GM12878 (cell line): ENCODE measurements at regions not wholly inside any gene's neighbourhood (a gene's known extent, or its start where the extent isn't known, plus 50 kb on each side); places are given as distances from the start of the nearest gene placed in this dataset.

Experiments
- ATAC-seq: fragments of 200-7000 bp; cut with Tn5 transposase; 3 replicates; pipeline ENCODE4 v1.9.1; 2020; ENCODE audit warnings: mild to moderate bottlenecking, moderate library complexity
- BruUV-seq: library from RNA; stranded (reverse); fragments of 400-500 nt; replicated peaks from 2 replicates; lab custom pipeline; 2021; lab: Mats Ljungman, UMichigan
- CTCF ChIA-PET: fragments of 300-600 bp; sonication (Branson Sonifier 250); formaldehyde crosslinking; extraction: SDS; loops from one replicate; lab custom pipeline; 2021; ENCODE audit warnings: inconsistent platforms; lab: Yijun Ruan, JAX
- POLR2A ChIA-PET: fragments of 350-600 bp; formaldehyde crosslinking; extraction: SDS; loops from one replicate; lab custom pipeline; 2021; ENCODE audit warnings: inconsistent platforms; lab: Charles Lee
- RAD21 ChIA-PET: fragments of 300-600 bp; sonication (Branson Sonifier 250); formaldehyde crosslinking; loops from one replicate; lab custom pipeline; 2023; ENCODE audit warnings: antibody characterized with exemption; ENCODE audit not compliant: unreplicated experiment; lab: Charles Lee
- SMC1A ChIA-PET: fragments of 300-600 bp; sonication (Branson Sonifier 250); formaldehyde crosslinking; loops from one replicate; lab custom pipeline; 2023; ENCODE audit not compliant: unreplicated experiment, uncharacterized antibody; lab: Charles Lee
- DNase-seq: peaks from one replicate; pipeline ENCODE4 v3.0.0-alpha.2; 2011; ENCODE audit warnings: low read depth, low spot score
- FAIRE-seq: peaks from 3 replicates; lab custom pipeline; 2011; peaks lifted over from hg19 to GRCh38; lab: Jason Lieb, UNC
- H2AFZ ChIP-seq: 2 replicates; pipeline ENCODE4 v1.6.0; 2011; ENCODE audit warnings: low read depth, low read length, control low read depth; ENCODE audit not compliant: control insufficient read depth
- H3K27ac ChIP-seq: 2 replicates; pipeline ENCODE4 v1.5.1; 2011; ENCODE audit warnings: control low read depth; ENCODE audit not compliant: control insufficient read depth, insufficient read depth
- H3K27me3 ChIP-seq, 2 experiments: replicated peaks in 1 of 2; 2 replicates each; pipeline versions ENCODE4 v1.6.0 to v1.6.1; 2011; ENCODE audit warnings: low read length in 1 of 2; ENCODE audit not compliant: control insufficient read depth in 2 of 2, insufficient read depth in 2 of 2
- H3K36me3 ChIP-seq, 2 experiments: 2 replicates each; pipeline ENCODE4 v1.5.1; 2011; ENCODE audit warnings: low read length in 1 of 2; ENCODE audit not compliant: control insufficient read depth in 2 of 2, insufficient read depth in 2 of 2
- H3K4me1 ChIP-seq: 2 replicates; pipeline ENCODE4 v1.6.1; 2011; ENCODE audit warnings: mild to moderate bottlenecking, low read length, moderate library complexity, mixed read lengths; ENCODE audit not compliant: control insufficient read depth, insufficient read depth
- H3K4me2 ChIP-seq: 2 replicates; pipeline ENCODE4 v1.6.0; 2011; ENCODE audit warnings: control low read depth; ENCODE audit not compliant: control insufficient read depth, insufficient read depth
- H3K4me3 ChIP-seq: fragments of 200-600 bp; sonication (generic); 2 replicates; pipeline ENCODE4 v1.5.1; 2016
- H3K79me2 ChIP-seq: 2 replicates; pipeline ENCODE4 v1.6.0; 2011; ENCODE audit warnings: low read length; ENCODE audit not compliant: control insufficient read depth, insufficient read depth
- H3K9ac ChIP-seq: 2 replicates; pipeline ENCODE4 v1.8.0; 2011; ENCODE audit warnings: low read length, control low read depth, mixed read lengths; ENCODE audit not compliant: control insufficient read depth, insufficient read depth
- H3K9me3 ChIP-seq: replicated peaks from 3 replicates; pipeline ENCODE4 v1.5.1; 2011; ENCODE audit warnings: mild to moderate bottlenecking, low read length; ENCODE audit not compliant: control insufficient read depth, insufficient read depth
- H4K20me1 ChIP-seq: 2 replicates; pipeline ENCODE4 v1.6.0; 2011; ENCODE audit not compliant: control insufficient read depth, insufficient read depth
- HDAC6 ChIP-seq: fragments of 200-600 bp; sonication (generic); IDR thresholded peaks from one replicate; pipeline ENCODE4 v1.8.0; 2017; ENCODE audit warnings: antibody characterized with exemption; ENCODE audit not compliant: unreplicated experiment
- JUND ChIP-seq: IDR thresholded peaks from 2 replicates; pipeline ENCODE4 v1.6.1; 2012; ENCODE audit warnings: low read depth, mild to moderate bottlenecking, low read length, improper control_type of control experiment, moderate library complexity
- POLR2AphosphoS5 ChIP-seq: IDR thresholded peaks from 2 replicates; pipeline ENCODE4 v1.6.1; 2011; ENCODE audit warnings: mild to moderate bottlenecking, low read length, inconsistent platforms
- SMARCA5 ChIP-seq: fragments of 450-650 bp; IDR thresholded peaks from 2 replicates; pipeline ENCODE4 v1.6.1; 2017; ENCODE audit warnings: mild to moderate bottlenecking
- ZBED1 ChIP-seq: IDR thresholded peaks from 2 replicates; pipeline ENCODE4 v1.6.1; 2016; ENCODE audit warnings: borderline replicate concordance
- WGBS: methylation state at CpG from one replicate; pipeline ENCODE4 v1.1.6; 2016; ENCODE audit warnings: low lambda C conversion rate; ENCODE audit not compliant: insufficient replicate concordance, insufficient coverage; ENCODE audit errors: missing lambda C conversion rate; 5-methylcytosine and 5-hydroxymethylcytosine counted together
- in situ Hi-C: fragments of 300-500 bp; cut with MboI; formaldehyde crosslinking; loops from 9 replicates; pipeline ENCODE4 v1.14.3; 2018; ENCODE audit warnings: mixed read lengths
- intact Hi-C: fragments of 100-400 bp; cut with micrococcal nuclease; formaldehyde crosslinking; loops from one replicate; pipeline ENCODE4 v1.14.2; 2022; ENCODE audit not compliant: unreplicated experiment
- TF ChIP-seq, protein P1 (sequence below): fragments of 450-650 bp; IDR thresholded peaks from 2 replicates; pipeline ENCODE4 v1.6.1; 2017; ENCODE audit warnings: borderline replicate concordance
- TF ChIP-seq, protein P2 (sequence below): IDR thresholded peaks from 2 replicates; pipeline ENCODE4 v1.6.1; 2012; ENCODE audit warnings: low read length, inconsistent platforms
- TF ChIP-seq, protein P3 (sequence below): fragments of 450-650 bp; IDR thresholded peaks from 2 replicates; pipeline ENCODE4 v1.6.1; 2017; ENCODE audit warnings: mild to moderate bottlenecking
- TF ChIP-seq, protein P4 (sequence below): fragments of 450-650 bp; formaldehyde crosslinking; IDR thresholded peaks from 2 replicates; pipeline ENCODE4 v1.4.0; 2020; ENCODE audit warnings: mild to moderate bottlenecking, moderate library complexity

DNA sequence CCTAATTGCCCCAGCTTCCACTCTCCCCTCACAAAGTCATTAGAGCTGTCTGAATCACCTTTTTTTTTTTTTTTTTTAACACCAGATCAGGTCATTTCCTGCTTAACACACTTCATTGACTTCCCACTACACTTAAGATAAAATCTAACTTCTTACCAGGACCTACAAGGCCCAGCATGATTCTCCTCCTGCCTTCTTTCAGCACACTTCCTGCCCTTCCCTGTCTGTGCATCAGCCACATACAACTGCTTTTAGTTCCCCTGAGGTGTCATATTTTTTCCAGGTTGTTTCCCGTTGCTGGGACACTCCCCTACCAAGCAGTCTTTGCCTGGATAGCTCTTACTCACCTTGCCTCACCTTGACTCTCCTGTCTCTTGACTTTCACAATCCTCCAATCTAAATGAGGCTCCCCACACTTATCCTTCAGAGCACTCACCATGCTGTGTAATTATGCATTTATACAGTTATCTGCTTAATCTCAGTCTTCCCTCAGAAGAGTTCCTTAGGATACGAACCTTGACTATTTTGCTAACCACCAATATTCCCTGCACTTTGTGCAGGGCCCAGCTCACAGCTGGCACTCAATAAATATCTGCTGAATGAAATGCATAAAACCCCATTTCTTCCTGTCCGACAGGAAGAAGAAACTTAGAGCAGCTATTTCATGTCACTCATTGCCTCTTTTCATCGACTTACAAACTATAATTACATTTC, 96.6 kb upstream of the AKIP1 start (continued):
- no peak for TF ChIP-seq JUND

DNA sequence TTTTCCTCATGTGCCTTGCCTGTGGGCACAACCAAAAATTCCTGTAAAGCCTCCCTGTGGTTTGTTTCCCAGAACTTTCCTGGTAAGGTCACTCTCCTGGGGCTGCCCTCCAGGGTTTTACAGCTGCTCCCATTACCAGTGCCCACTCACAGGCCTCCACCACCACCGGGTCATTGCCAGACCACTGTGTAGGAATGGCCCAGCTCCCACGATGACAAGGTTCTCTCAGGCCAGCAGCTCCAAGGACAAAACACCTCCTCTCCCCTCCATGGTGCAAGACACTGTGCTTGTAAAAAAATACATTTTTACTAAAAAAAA, 96.1 kb upstream of the AKIP1 start:
- Histone ChIP-seq H3K4me1 (peaks cover 4% of the 10 kb centered on the region), H3K36me3 (no peaks in the 10 kb centered on the region; a peak in 1 of 4 replicates), H3K4me2 (no peak overlapping the region), H3K27me3 (peaks cover 0 to 2% of the 10 kb centered on the region in 2 experiments; a peak in 2 of 4 replicates), H3K9me3 (no peaks in the 10 kb centered on the region), H2AFZ (no peak overlapping the region), H3K27ac (no peak overlapping the region), H4K20me1 (no peaks in the 10 kb centered on the region), H3K4me3 (no peak overlapping the region), H3K9ac (no peak overlapping the region), H3K79me2 (no peaks in the 10 kb centered on the region)
- ChIA-PET POLR2A (no interaction called here), RAD21 (interaction anchor here (0.7 kb wide), 1 partner anchor 248 kb away, joined by 4 read pairs; no protein-coding TSS in a partner anchor), SMC1A (interaction anchor here (1.1 to 2.2 kb wide), 4 partner anchors 18 to 186 kb away, joined by 3 to 16 read pairs (median 4); partner anchors contain the start of genes RPL27A and TRIM66), CTCF (interaction anchor here (1.0 to 4.4 kb wide), 11 partner anchors 15 to 278 kb away, joined by 3 to 41 read pairs (median 5); no protein-coding TSS in a partner anchor)
- no TSS peak for BruUV-seq
- ATAC-seq (no peak), FAIRE-seq (no peak), DNase-seq (no peak)
- intact Hi-C loops (loop anchor here (2.0 to 10.0 kb wide), 3 partner anchors 147 to 590 kb away; partner anchors contain the start of genes STK33 and TMEM9B), in situ Hi-C loops (no loop called here)
- WGBS, result 93% methylated on average over 2 of the region's 2 CpGs
- TF ChIP-seq HDAC6 (no peak), ZBED1 (no peak), JUND (no peak), POLR2AphosphoS5 (no peak), SMARCA5 (no peak)
- TF ChIP-seq, protein P1, sequence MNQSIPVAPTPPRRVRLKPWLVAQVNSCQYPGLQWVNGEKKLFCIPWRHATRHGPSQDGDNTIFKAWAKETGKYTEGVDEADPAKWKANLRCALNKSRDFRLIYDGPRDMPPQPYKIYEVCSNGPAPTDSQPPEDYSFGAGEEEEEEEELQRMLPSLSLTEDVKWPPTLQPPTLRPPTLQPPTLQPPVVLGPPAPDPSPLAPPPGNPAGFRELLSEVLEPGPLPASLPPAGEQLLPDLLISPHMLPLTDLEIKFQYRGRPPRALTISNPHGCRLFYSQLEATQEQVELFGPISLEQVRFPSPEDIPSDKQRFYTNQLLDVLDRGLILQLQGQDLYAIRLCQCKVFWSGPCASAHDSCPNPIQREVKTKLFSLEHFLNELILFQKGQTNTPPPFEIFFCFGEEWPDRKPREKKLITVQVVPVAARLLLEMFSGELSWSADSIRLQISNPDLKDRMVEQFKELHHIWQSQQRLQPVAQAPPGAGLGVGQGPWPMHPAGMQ, result no peak
- TF ChIP-seq, protein P2, sequence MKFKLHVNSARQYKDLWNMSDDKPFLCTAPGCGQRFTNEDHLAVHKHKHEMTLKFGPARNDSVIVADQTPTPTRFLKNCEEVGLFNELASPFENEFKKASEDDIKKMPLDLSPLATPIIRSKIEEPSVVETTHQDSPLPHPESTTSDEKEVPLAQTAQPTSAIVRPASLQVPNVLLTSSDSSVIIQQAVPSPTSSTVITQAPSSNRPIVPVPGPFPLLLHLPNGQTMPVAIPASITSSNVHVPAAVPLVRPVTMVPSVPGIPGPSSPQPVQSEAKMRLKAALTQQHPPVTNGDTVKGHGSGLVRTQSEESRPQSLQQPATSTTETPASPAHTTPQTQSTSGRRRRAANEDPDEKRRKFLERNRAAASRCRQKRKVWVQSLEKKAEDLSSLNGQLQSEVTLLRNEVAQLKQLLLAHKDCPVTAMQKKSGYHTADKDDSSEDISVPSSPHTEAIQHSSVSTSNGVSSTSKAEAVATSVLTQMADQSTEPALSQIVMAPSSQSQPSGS, result no peak
- TF ChIP-seq, protein P3, sequence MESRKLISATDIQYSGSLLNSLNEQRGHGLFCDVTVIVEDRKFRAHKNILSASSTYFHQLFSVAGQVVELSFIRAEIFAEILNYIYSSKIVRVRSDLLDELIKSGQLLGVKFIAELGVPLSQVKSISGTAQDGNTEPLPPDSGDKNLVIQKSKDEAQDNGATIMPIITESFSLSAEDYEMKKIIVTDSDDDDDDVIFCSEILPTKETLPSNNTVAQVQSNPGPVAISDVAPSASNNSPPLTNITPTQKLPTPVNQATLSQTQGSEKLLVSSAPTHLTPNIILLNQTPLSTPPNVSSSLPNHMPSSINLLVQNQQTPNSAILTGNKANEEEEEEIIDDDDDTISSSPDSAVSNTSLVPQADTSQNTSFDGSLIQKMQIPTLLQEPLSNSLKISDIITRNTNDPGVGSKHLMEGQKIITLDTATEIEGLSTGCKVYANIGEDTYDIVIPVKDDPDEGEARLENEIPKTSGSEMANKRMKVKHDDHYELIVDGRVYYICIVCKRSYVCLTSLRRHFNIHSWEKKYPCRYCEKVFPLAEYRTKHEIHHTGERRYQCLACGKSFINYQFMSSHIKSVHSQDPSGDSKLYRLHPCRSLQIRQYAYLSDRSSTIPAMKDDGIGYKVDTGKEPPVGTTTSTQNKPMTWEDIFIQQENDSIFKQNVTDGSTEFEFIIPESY, result no peak
- TF ChIP-seq, protein P4, sequence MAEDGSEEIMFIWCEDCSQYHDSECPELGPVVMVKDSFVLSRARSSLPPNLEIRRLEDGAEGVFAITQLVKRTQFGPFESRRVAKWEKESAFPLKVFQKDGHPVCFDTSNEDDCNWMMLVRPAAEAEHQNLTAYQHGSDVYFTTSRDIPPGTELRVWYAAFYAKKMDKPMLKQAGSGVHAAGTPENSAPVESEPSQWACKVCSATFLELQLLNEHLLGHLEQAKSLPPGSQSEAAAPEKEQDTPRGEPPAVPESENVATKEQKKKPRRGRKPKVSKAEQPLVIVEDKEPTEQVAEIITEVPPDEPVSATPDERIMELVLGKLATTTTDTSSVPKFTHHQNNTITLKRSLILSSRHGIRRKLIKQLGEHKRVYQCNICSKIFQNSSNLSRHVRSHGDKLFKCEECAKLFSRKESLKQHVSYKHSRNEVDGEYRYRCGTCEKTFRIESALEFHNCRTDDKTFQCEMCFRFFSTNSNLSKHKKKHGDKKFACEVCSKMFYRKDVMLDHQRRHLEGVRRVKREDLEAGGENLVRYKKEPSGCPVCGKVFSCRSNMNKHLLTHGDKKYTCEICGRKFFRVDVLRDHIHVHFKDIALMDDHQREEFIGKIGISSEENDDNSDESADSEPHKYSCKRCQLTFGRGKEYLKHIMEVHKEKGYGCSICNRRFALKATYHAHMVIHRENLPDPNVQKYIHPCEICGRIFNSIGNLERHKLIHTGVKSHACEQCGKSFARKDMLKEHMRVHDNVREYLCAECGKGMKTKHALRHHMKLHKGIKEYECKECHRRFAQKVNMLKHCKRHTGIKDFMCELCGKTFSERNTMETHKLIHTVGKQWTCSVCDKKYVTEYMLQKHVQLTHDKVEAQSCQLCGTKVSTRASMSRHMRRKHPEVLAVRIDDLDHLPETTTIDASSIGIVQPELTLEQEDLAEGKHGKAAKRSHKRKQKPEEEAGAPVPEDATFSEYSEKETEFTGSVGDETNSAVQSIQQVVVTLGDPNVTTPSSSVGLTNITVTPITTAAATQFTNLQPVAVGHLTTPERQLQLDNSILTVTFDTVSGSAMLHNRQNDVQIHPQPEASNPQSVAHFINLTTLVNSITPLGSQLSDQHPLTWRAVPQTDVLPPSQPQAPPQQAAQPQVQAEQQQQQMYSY (CRISPR knock-in tag), result no peak
